ENCODE measurements at regions not wholly inside any gene's neighbourhood (a gene's known extent, or its start where the extent isn't known, plus 50 kb on each side); places are given as distances from the start of the nearest gene placed in this dataset.

DNA sequence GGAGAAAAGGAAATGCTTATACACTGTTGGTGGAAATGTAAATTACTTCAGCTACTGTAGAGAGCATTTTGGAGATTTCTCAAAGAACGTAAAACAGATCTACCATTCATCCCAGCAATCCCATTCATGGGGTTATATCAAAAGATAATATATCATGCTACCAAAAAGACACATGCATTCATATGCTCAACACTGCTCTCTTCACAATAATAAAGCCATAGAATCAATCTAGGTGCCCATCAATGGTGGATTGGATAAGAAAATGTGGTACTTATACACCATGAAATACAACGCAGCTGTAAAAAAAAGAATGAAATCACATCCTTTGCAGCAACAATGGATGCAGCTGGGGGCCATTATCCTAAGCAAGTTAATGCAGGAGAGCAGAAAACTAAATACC is 1487.7 kb upstream of the SEL1L start:
- no CpG with 5 or more reads among the region's 2 CpGs for WGBS (ENCODE audit: insufficient coverage)
- Histone ChIP-seq H3K9me3 (no peaks in the 10 kb centered on the region), H3K27ac (ENCODE audit: low read length) (no peak overlapping the region), H3K27me3 (replicated peaks in 1 of 2; ENCODE audit: control insufficient read depth in 2 of 2, extremely low read depth in 1 of 2, insufficient read depth in 2 of 2, low read length in 1 of 2) (no peaks in the 10 kb centered on the region), H3K36me3 (ENCODE audit: control insufficient read depth in 2 of 2, extremely low read depth in 1 of 2, insufficient read depth in 1 of 2, low read length in 1 of 2) (no peaks in the 10 kb centered on the region), H3K4me3 (ENCODE audit: control insufficient read depth in 1 of 2, extremely low read depth in 1 of 2, low read length in 1 of 2) (no peak overlapping the region), H3K4me1 (ENCODE audit: control insufficient read depth in 1 of 2, extremely low read depth in 1 of 2, insufficient read depth in 2 of 2, low read length in 2 of 2) (no peaks in the 10 kb centered on the region)
- no peak for ATAC-seq (replicated peaks in 1 of 4)
- no peak overlapping the region for H3K27ac Mint-ChIP-seq
- peaks cover 22 to 34% (median 25%) of the 10 kb centered on the region in 3 donors for H3K9me3 Mint-ChIP-seq
- H3K27me3 Mint-ChIP-seq: no peaks in the 10 kb centered on the region
- ChIA-PET POLR2A (no interaction called here), CTCF (no interaction called here)
- H3K4me1 Mint-ChIP-seq: no peaks in the 10 kb centered on the region
- no peak overlapping the region for H3K4me3 Mint-ChIP-seq
- no peaks in the 10 kb centered on the region for H3K36me3 Mint-ChIP-seq
- no peak for DNase-seq

DNA sequence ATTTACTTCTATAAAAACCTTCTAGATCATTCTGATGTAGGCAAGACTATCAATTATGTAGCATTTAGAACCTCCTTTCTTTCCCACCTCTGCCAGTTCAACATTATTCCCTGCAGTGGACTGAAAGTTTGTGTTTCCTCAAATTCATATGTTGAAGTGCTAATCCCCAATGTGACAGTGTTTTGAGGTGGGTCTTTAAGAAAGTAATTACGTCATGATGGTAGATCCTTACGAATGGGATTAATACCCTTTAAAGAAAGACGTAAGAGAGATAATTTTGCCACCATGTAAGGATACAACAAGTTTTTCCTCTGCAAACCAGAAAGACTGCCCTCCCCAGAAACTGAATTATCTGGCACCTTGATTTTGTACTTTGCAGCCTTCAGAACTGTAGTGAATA is 1489.7 kb upstream of the SEL1L start:
- H3K27me3 ChIP-seq (replicated peaks in 1 of 2; ENCODE audit: control insufficient read depth in 2 of 2, extremely low read depth in 1 of 2, insufficient read depth in 2 of 2, low read length in 1 of 2): no peaks in the 10 kb centered on the region
- POLR2A ChIA-PET: no interaction called here
- H3K36me3 ChIP-seq (ENCODE audit: control insufficient read depth in 2 of 2, extremely low read depth in 1 of 2, insufficient read depth in 1 of 2, low read length in 1 of 2): no peaks in the 10 kb centered on the region
- H3K36me3 Mint-ChIP-seq: no peaks in the 10 kb centered on the region
- H3K4me1 ChIP-seq (ENCODE audit: control insufficient read depth in 1 of 2, extremely low read depth in 1 of 2, insufficient read depth in 2 of 2, low read length in 2 of 2): no peaks in the 10 kb centered on the region
- H3K4me3 ChIP-seq (ENCODE audit: control insufficient read depth in 1 of 2, extremely low read depth in 1 of 2, low read length in 1 of 2): no peak overlapping the region
- no peak overlapping the region for H3K27ac ChIP-seq (ENCODE audit: low read length)
- ATAC-seq (replicated peaks in 1 of 4): no peak
- CTCF ChIA-PET: no interaction called here
- H3K9me3 ChIP-seq: no peaks in the 10 kb centered on the region
- no peak for DNase-seq
- H3K4me1 Mint-ChIP-seq: no peaks in the 10 kb centered on the region
- H3K27me3 Mint-ChIP-seq: no peaks in the 10 kb centered on the region
- WGBS (ENCODE audit: insufficient coverage): no CpG with 5 or more reads among the region's 3 CpGs
- H3K4me3 Mint-ChIP-seq: no peak overlapping the region
- H3K27ac Mint-ChIP-seq: no peak overlapping the region
- peaks cover 15 to 40% (median 26%) of the 10 kb centered on the region in 3 donors for H3K9me3 Mint-ChIP-seq

DNA sequence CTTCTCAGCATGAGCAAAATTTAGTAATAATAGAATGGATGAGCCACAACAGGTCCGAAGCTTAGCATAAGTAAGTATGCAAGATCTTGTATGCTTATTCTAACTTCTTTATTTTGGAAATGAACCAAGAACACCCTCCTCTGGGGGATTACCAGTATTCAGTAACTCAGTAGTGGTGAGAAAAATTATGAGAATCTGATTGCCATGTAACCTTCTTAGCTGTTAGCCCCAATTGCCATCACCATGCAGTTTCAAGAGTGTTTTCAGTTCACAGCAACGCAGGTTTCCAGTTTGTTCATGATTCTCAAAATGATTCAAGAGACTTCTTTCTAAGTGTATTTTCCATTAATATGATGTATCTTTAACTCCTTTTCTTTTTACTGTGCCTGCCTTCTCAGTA is 1507.6 kb upstream of the SEL1L start:
- CTCF ChIA-PET: no interaction called here
- Histone ChIP-seq H3K4me1 (ENCODE audit: control insufficient read depth in 1 of 2, extremely low read depth in 1 of 2, insufficient read depth in 2 of 2, low read length in 2 of 2) (no peaks in the 10 kb centered on the region), H3K27ac (ENCODE audit: low read length) (no peak overlapping the region), H3K36me3 (ENCODE audit: control insufficient read depth in 2 of 2, extremely low read depth in 1 of 2, insufficient read depth in 1 of 2, low read length in 1 of 2) (no peaks in the 10 kb centered on the region), H3K27me3 (replicated peaks in 1 of 2; ENCODE audit: control insufficient read depth in 2 of 2, extremely low read depth in 1 of 2, insufficient read depth in 2 of 2, low read length in 1 of 2) (no peaks in the 10 kb centered on the region), H3K4me3 (ENCODE audit: control insufficient read depth in 1 of 2, extremely low read depth in 1 of 2, low read length in 1 of 2) (no peak overlapping the region), H3K9me3 (no peaks in the 10 kb centered on the region)
- Mint-ChIP-seq H3K27ac (no peak overlapping the region), H3K4me3 (no peak overlapping the region), H3K9me3 (peaks cover 11 to 24% (median 19%) of the 10 kb centered on the region in 3 donors), H3K4me1 (no peaks in the 10 kb centered on the region), H3K27me3 (no peaks in the 10 kb centered on the region), H3K36me3 (no peaks in the 10 kb centered on the region)
- POLR2A ChIA-PET: no interaction called here
- no peak for ATAC-seq (replicated peaks in 1 of 4)
- no CpG with 5 or more reads among the region's 2 CpGs for WGBS (ENCODE audit: insufficient coverage)
- no peak for DNase-seq

DNA sequence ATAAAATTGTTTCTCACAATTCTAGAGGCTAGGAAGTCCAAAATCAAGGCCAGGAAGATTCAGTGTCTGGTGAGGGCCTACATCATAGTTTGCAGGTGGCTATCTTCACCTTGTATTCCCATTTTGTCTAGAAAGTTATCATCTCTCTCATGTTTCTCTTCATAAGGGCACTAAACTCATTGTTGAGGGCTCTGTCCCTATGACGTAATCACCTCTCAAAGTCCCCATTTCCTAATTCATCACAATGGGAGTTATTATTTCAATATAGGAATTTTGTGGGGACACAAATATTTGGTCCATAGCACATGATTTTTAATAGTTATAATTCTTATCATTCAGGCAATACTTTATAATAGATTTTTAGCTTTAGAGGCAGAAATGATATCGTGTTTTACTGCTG is 1509.2 kb upstream of the SEL1L start:
- Histone ChIP-seq H3K36me3 (ENCODE audit: control insufficient read depth in 2 of 2, extremely low read depth in 1 of 2, insufficient read depth in 1 of 2, low read length in 1 of 2) (no peaks in the 10 kb centered on the region), H3K4me3 (ENCODE audit: control insufficient read depth in 1 of 2, extremely low read depth in 1 of 2, low read length in 1 of 2) (no peak overlapping the region), H3K27ac (ENCODE audit: low read length) (no peak overlapping the region), H3K4me1 (ENCODE audit: control insufficient read depth in 1 of 2, extremely low read depth in 1 of 2, insufficient read depth in 2 of 2, low read length in 2 of 2) (no peaks in the 10 kb centered on the region), H3K27me3 (replicated peaks in 1 of 2; ENCODE audit: control insufficient read depth in 2 of 2, extremely low read depth in 1 of 2, insufficient read depth in 2 of 2, low read length in 1 of 2) (no peaks in the 10 kb centered on the region), H3K9me3 (no peaks in the 10 kb centered on the region)
- Mint-ChIP-seq H3K36me3 (no peaks in the 10 kb centered on the region), H3K4me3 (no peak overlapping the region), H3K9me3 (peaks cover 11 to 18% (median 13%) of the 10 kb centered on the region in 3 donors), H3K27me3 (no peaks in the 10 kb centered on the region), H3K4me1 (no peaks in the 10 kb centered on the region), H3K27ac (no peak overlapping the region)
- no peak for DNase-seq
- no CpG with 5 or more reads among the region's 2 CpGs for WGBS (ENCODE audit: insufficient coverage)
- ChIA-PET CTCF (no interaction called here), POLR2A (no interaction called here)
- ATAC-seq (replicated peaks in 1 of 4): no peak

DNA sequence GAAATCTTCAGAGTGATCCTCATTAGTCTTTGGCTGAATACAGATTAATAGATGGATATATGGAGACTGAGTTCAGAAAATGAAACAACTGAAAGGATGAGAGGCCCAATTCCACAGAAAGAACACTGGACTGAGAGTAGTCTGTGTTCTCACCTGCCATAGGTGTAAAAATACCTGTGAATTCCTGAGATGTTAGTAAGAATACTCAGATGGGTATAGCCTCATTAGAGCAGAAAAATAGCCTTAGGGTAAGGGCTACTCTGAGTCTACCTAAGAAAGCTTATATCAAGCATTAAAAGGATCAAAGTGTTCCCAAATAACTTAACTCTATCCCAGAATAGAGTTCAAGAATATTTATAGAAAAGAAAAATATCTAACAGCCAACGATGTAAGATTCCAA is 1510.3 kb upstream of the SEL1L start:
- H3K27ac Mint-ChIP-seq: no peak overlapping the region
- Histone ChIP-seq H3K9me3 (no peaks in the 10 kb centered on the region), H3K36me3 (ENCODE audit: control insufficient read depth in 2 of 2, extremely low read depth in 1 of 2, insufficient read depth in 1 of 2, low read length in 1 of 2) (no peaks in the 10 kb centered on the region), H3K4me3 (ENCODE audit: control insufficient read depth in 1 of 2, extremely low read depth in 1 of 2, low read length in 1 of 2) (no peak overlapping the region), H3K27me3 (replicated peaks in 1 of 2; ENCODE audit: control insufficient read depth in 2 of 2, extremely low read depth in 1 of 2, insufficient read depth in 2 of 2, low read length in 1 of 2) (no peaks in the 10 kb centered on the region), H3K4me1 (ENCODE audit: control insufficient read depth in 1 of 2, extremely low read depth in 1 of 2, insufficient read depth in 2 of 2, low read length in 2 of 2) (no peaks in the 10 kb centered on the region), H3K27ac (ENCODE audit: low read length) (no peak overlapping the region)
- peaks cover 11 to 16% (median 13%) of the 10 kb centered on the region in 3 donors for H3K9me3 Mint-ChIP-seq
- no peaks in the 10 kb centered on the region for H3K36me3 Mint-ChIP-seq
- H3K4me1 Mint-ChIP-seq: no peaks in the 10 kb centered on the region
- no peaks in the 10 kb centered on the region for H3K27me3 Mint-ChIP-seq
- no CpG with 5 or more reads among the region's 1 CpG for WGBS (ENCODE audit: insufficient coverage)
- POLR2A ChIA-PET: no interaction called here
- ATAC-seq (replicated peaks in 1 of 4): no peak
- CTCF ChIA-PET: interaction anchor here in 1 of 2 donors (0.6 kb wide), 1 partner anchor 913 kb away, joined by 4 read pairs; no protein-coding TSS in a partner anchor
- no peak for DNase-seq
- no peak overlapping the region for H3K4me3 Mint-ChIP-seq

DNA sequence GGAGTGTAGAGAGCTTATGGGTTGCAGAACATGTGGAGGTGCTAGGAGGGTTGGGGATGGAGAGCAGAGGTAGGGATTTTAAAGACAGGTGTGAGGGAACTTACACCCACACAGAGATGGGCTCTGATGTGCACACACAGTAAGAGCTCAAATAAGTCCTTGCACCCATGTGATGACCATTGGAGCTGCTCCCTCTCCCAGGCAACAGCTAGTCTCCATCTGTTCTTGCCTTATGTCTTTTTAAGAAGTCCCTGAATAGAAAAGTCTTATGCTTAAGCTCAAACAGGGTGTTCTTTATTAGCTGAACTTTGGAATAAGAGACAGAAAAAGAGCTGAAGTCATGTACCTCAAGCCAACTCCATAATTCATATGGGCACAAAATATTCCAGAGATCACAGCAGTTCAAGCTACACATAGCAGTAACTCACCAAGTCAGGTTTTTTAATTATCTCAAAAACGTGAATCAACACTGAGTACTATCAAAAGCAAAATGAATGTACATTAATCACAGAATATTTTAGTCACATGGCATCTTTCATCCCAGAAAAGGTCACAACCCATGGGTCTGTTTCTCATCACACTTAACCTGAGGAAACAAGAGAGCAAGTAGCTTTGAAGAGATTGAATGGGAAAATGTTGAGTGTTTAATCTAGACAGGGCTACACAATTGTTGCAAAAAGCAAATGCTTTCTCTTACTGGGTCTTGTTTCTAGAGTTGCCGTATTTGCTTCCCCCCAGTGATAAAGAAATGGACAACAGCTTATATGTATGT is 1513.6 kb upstream of the SEL1L start:
- H3K4me1 ChIP-seq (ENCODE audit: control insufficient read depth in 1 of 2, extremely low read depth in 1 of 2, insufficient read depth in 2 of 2, low read length in 2 of 2): no peaks in the 10 kb centered on the region
- Mint-ChIP-seq H3K27me3 (no peaks in the 10 kb centered on the region), H3K36me3 (no peaks in the 10 kb centered on the region), H3K4me3 (no peak overlapping the region), H3K27ac (no peak overlapping the region), H3K9me3 (peaks cover 4 to 25% (median 14%) of the 10 kb centered on the region in 3 donors), H3K4me1 (no peaks in the 10 kb centered on the region)
- CTCF ChIA-PET: interaction anchor here in 1 of 2 donors (0.6 kb wide), 1 partner anchor 17 kb away, joined by 3 read pairs; no protein-coding TSS in a partner anchor
- H3K9me3 ChIP-seq: no peaks in the 10 kb centered on the region
- H3K4me3 ChIP-seq (ENCODE audit: control insufficient read depth in 1 of 2, extremely low read depth in 1 of 2, low read length in 1 of 2): no peak overlapping the region
- POLR2A ChIA-PET: no interaction called here
- H3K27ac ChIP-seq (ENCODE audit: low read length): no peak overlapping the region
- no CpG with 5 or more reads among the region's 2 CpGs for WGBS (ENCODE audit: insufficient coverage)
- ATAC-seq (replicated peaks in 1 of 4) (no peak), DNase-seq (no peak)
- H3K36me3 ChIP-seq (ENCODE audit: control insufficient read depth in 2 of 2, extremely low read depth in 1 of 2, insufficient read depth in 1 of 2, low read length in 1 of 2): no peaks in the 10 kb centered on the region
- no peaks in the 10 kb centered on the region for H3K27me3 ChIP-seq (replicated peaks in 1 of 2; ENCODE audit: control insufficient read depth in 2 of 2, extremely low read depth in 1 of 2, insufficient read depth in 2 of 2, low read length in 1 of 2)
